H1 (cell line): ENCODE measurements at regions not wholly inside any gene's neighbourhood (a gene's known extent, or its start where the extent isn't known, plus 50 kb on each side); places are given as distances from the start of the nearest gene placed in this dataset.

ENCODE experiments used
- CTCF ChIA-PET: fragments of 300-600 bp; sonication (Branson Sonifier 250); formaldehyde crosslinking; loops from one replicate; lab custom pipeline; 2021; ENCODE audit not compliant: partially characterized antibody; lab: Charles Lee
- POLR2A ChIA-PET: fragments of 300-600 bp; sonication (Branson Sonifier 250); formaldehyde crosslinking; loops from one replicate; lab custom pipeline; 2021; ENCODE audit warnings: inconsistent platforms; ENCODE audit not compliant: partially characterized antibody; lab: Charles Lee
- DNase-seq, 2 experiments: peaks; one replicate each; pipeline versions ENCODE4 v3.0.0 to v3.0.0-alpha.2; 2010 to 2022; ENCODE audit warnings: low spot score in 2 of 2, low read depth in 1 of 2, mixed read lengths in 1 of 2
- FAIRE-seq: peaks from 2 replicates; lab custom pipeline; 2011; peaks lifted over from hg19 to GRCh38; lab: Jason Lieb, UNC
- H2AFZ ChIP-seq: 2 replicates; pipeline ENCODE4 v1.8.1; 2012; ENCODE audit warnings: low read length, inconsistent platforms
- H2AK5ac ChIP-seq: 2 replicates; pipeline ENCODE4 v1.6.1; 2013; ENCODE audit warnings: low read depth, low read length
- H2BK120ac ChIP-seq: replicated peaks from 2 replicates; pipeline ENCODE3; 2013; ENCODE audit warnings: low read depth, low read length, inconsistent platforms
- H2BK12ac ChIP-seq: 2 replicates; pipeline ENCODE4 v1.6.1; 2013; ENCODE audit warnings: low read depth, low read length
- H2BK15ac ChIP-seq: 2 replicates; pipeline ENCODE4 v1.6.1; 2013; ENCODE audit warnings: low read length
- H2BK20ac ChIP-seq: 2 replicates; pipeline ENCODE4 v1.6.1; 2013; ENCODE audit warnings: low read length
- H2BK5ac ChIP-seq: 2 replicates; pipeline ENCODE4 v1.6.1; 2013; ENCODE audit warnings: low read depth, low read length
- H3K14ac ChIP-seq: 2 replicates; pipeline ENCODE4 v1.6.1; 2013; ENCODE audit warnings: inconsistent platforms; ENCODE audit not compliant: insufficient read length
- H3K18ac ChIP-seq: 2 replicates; pipeline ENCODE4 v1.6.1; 2013; ENCODE audit warnings: low read length; ENCODE audit errors: extremely low read depth
- H3K23ac ChIP-seq: 2 replicates; pipeline ENCODE4 v1.6.1; 2013; ENCODE audit warnings: inconsistent platforms; ENCODE audit not compliant: insufficient read length
- H3K23me2 ChIP-seq: 2 replicates; pipeline ENCODE4 v1.6.1; 2013; ENCODE audit warnings: low read depth, low read length
- H3K27ac ChIP-seq: 2 replicates; pipeline ENCODE4 v1.6.1; 2011; ENCODE audit warnings: low read depth, low read length, inconsistent platforms
- H3K27me3 ChIP-seq, 4 experiments: replicated peaks in 1 of 4; 1 replicate in 1 of 4; 2 replicates in 3 of 4; pipeline versions ENCODE4 v1.6.1 to v1.8.1; 2011 to 2013; ENCODE audit warnings: low read length in 3 of 4, mild to moderate bottlenecking in 3 of 4, inconsistent platforms in 2 of 4, mixed read lengths in 2 of 4, moderate library complexity in 1 of 4; ENCODE audit not compliant: control insufficient read depth in 3 of 4, insufficient read depth in 3 of 4; ENCODE audit errors: extremely low read depth in 1 of 4
- H3K36me3 ChIP-seq, 4 experiments: 2 replicates each; pipeline versions ENCODE4 v1.6.1 to v1.8.1; 2011 to 2013; ENCODE audit warnings: mild to moderate bottlenecking in 4 of 4, low read length in 3 of 4, moderate library complexity in 2 of 4, control low read depth in 1 of 4, inconsistent platforms in 1 of 4; ENCODE audit not compliant: insufficient read depth in 4 of 4, control insufficient read depth in 2 of 4
- H3K4ac ChIP-seq: replicated peaks from 2 replicates; pipeline ENCODE3; 2013; ENCODE audit warnings: low read length, low read depth, mixed read lengths, inconsistent platforms; ENCODE audit not compliant: insufficient read length
- H3K4me1 ChIP-seq, 4 experiments: replicated peaks in 1 of 4; 1 replicate in 1 of 4; 2 replicates in 3 of 4; pipeline versions ENCODE4 v1.6.1 to v1.8.1; 2011 to 2013; ENCODE audit warnings: low read length in 3 of 4, inconsistent platforms in 2 of 4, mixed read lengths in 1 of 4; ENCODE audit not compliant: insufficient read depth in 4 of 4, control insufficient read depth in 3 of 4
- H3K4me2 ChIP-seq, 2 experiments: 2 replicates each; pipeline versions ENCODE4 v1.6.1 to v1.8.1; 2011 to 2013; ENCODE audit warnings: low read depth in 2 of 2, low read length in 2 of 2, control low read depth in 1 of 2, inconsistent platforms in 1 of 2, mild to moderate bottlenecking in 1 of 2; ENCODE audit not compliant: insufficient read depth in 1 of 2
- H3K4me3 ChIP-seq, 4 experiments: fragments of 200-600, 300-600 bp in 1 of 4; sonication (generic), shearing (Covaris generic), sonication (Bioruptor Twin) in 1 of 4; 2 replicates each; pipeline versions ENCODE4 v1.5.1 to v1.8.1; 2011 to 2016; ENCODE audit warnings: low read length in 4 of 4, low read depth in 3 of 4, control low read depth in 2 of 4, inconsistent platforms in 2 of 4, mild to moderate bottlenecking in 2 of 4, mixed read lengths in 1 of 4, moderate library complexity in 1 of 4; ENCODE audit not compliant: insufficient read depth in 2 of 4; ENCODE audit errors: extremely low read depth in 1 of 4
- H3K56ac ChIP-seq: replicated peaks from 2 replicates; pipeline ENCODE3; 2013; ENCODE audit warnings: low read depth, mild to moderate bottlenecking, mixed read lengths, low read length, inconsistent platforms; ENCODE audit not compliant: insufficient read length
- H3K79me1 ChIP-seq: 2 replicates; pipeline ENCODE4 v1.6.1; 2013; ENCODE audit warnings: low read depth, low read length, control low read depth
- H3K79me2 ChIP-seq, 2 experiments: 2 replicates each; pipeline versions ENCODE4 v1.6.1 to v1.8.1; 2012 to 2013; ENCODE audit warnings: low read length in 2 of 2, mild to moderate bottlenecking in 2 of 2, inconsistent platforms in 1 of 2; ENCODE audit not compliant: insufficient read depth in 2 of 2, control insufficient read depth in 1 of 2
- H3K9ac ChIP-seq, 4 experiments: replicated peaks in 1 of 4; 1 replicate in 1 of 4; 2 replicates in 3 of 4; pipeline versions ENCODE4 v1.6.1 to v1.8.1; 2011 to 2013; ENCODE audit warnings: low read depth in 3 of 4, low read length in 3 of 4, control low read depth in 2 of 4, mild to moderate bottlenecking in 2 of 4, moderate library complexity in 2 of 4, inconsistent platforms in 1 of 4; ENCODE audit errors: extremely low read depth in 1 of 4
- H3K9me3 ChIP-seq, 2 experiments: 2 replicates each; pipeline versions ENCODE4 v1.6.1 to v1.8.1; 2012 to 2013; ENCODE audit warnings: mild to moderate bottlenecking in 2 of 2, moderate library complexity in 2 of 2, control low read depth in 1 of 2, inconsistent platforms in 1 of 2, low read depth in 1 of 2, low read length in 1 of 2, mixed read lengths in 1 of 2; ENCODE audit not compliant: insufficient read depth in 2 of 2
- H4K20me1 ChIP-seq, 2 experiments: replicated peaks in 1 of 2; 2 replicates each; pipeline versions ENCODE3 to v1.8.1; 2011 to 2013; ENCODE audit warnings: inconsistent platforms in 2 of 2, low read length in 2 of 2, mild to moderate bottlenecking in 1 of 2; ENCODE audit not compliant: insufficient read depth in 2 of 2, control insufficient read depth in 1 of 2
- H4K5ac ChIP-seq: 2 replicates; pipeline ENCODE4 v1.6.1; 2013; ENCODE audit warnings: low read length, low read depth, mixed read lengths, inconsistent platforms; ENCODE audit not compliant: insufficient read length
- H4K8ac ChIP-seq: 2 replicates; pipeline ENCODE4 v1.8.0; 2013; ENCODE audit warnings: mild to moderate bottlenecking, moderate library complexity, low read length, inconsistent platforms; ENCODE audit not compliant: insufficient read depth; ENCODE audit errors: extremely low read depth
- H4K91ac ChIP-seq: replicated peaks from 2 replicates; pipeline ENCODE3; 2013; ENCODE audit warnings: low read length, mixed read lengths, inconsistent platforms; ENCODE audit not compliant: insufficient read length
- ASH2L ChIP-seq: fragments of 200-600, 300-600 bp; sonication (generic); IDR thresholded peaks from one replicate; pipeline ENCODE4 v1.7.1; 2017; ENCODE audit warnings: low read length
- ATF2 ChIP-seq: IDR thresholded peaks from 2 replicates; pipeline ENCODE4 v1.6.1; 2012; ENCODE audit warnings: low read length, inconsistent platforms
- BRCA1 ChIP-seq: IDR thresholded peaks from 2 replicates; pipeline ENCODE4 v1.6.1; 2012; ENCODE audit warnings: low read depth, low read length, improper control_type of control experiment
- CTCF ChIP-seq, 3 experiments: IDR thresholded peaks; 1 replicate in 2 of 3; 2 replicates in 1 of 3; pipeline versions ENCODE4 v1.5.1 to v1.6.1; 2011; ENCODE audit warnings: low read length in 3 of 3, mild to moderate bottlenecking in 3 of 3, inconsistent platforms in 2 of 3, low read depth in 1 of 3, moderate library complexity in 1 of 3; ENCODE audit not compliant: insufficient read depth in 1 of 3; ENCODE audit errors: control extremely low read depth in 1 of 3
- RNF2 ChIP-seq: fragments of 200-900, 300-1000 bp; sonication (generic); IDR thresholded peaks from 2 replicates; pipeline ENCODE4 v1.7.1; 2016; ENCODE audit warnings: borderline replicate concordance, low read depth, mild to moderate bottlenecking, antibody characterized with exemption, low read length; ENCODE audit not compliant: poor library complexity, severe bottlenecking; ENCODE audit errors: missing control alignments
- RXRA ChIP-seq: IDR thresholded peaks from 2 replicates; pipeline ENCODE4 v1.6.1; 2011; ENCODE audit warnings: low read depth, mild to moderate bottlenecking, low read length, moderate library complexity; ENCODE audit not compliant: insufficient read depth
- SIN3A ChIP-seq, 2 experiments: IDR thresholded peaks in 1 of 2; conservative IDR thresholded peaks in 1 of 2; 2 replicates each; pipeline ENCODE4 v1.6.1; 2011 to 2012; ENCODE audit warnings: low read length in 2 of 2, improper control_type of control experiment in 1 of 2, low read depth in 1 of 2, mild to moderate bottlenecking in 1 of 2
- TEAD4 ChIP-seq: IDR thresholded peaks from 2 replicates; pipeline ENCODE4 v1.6.1; 2012; ENCODE audit warnings: low read depth, low read length, inconsistent platforms, mixed read lengths
- WGBS, 2 experiments: shearing (Covaris generic) in 1 of 2; methylation state at CpG; one replicate each; pipeline versions ENCODE4 v1.1.6 to v1.1.7; 2013 to 2015; ENCODE audit warnings: low lambda C conversion rate in 2 of 2, mixed read lengths in 2 of 2, inconsistent platforms in 1 of 2, low coverage in 1 of 2, missing lambda C conversion rate in 1 of 2; ENCODE audit not compliant: insufficient replicate concordance in 2 of 2, insufficient coverage in 1 of 2, insufficient read length in 1 of 2; ENCODE audit errors: extremely low coverage in 1 of 2, missing lambda C conversion rate in 1 of 2; 5-methylcytosine and 5-hydroxymethylcytosine counted together

DNA sequence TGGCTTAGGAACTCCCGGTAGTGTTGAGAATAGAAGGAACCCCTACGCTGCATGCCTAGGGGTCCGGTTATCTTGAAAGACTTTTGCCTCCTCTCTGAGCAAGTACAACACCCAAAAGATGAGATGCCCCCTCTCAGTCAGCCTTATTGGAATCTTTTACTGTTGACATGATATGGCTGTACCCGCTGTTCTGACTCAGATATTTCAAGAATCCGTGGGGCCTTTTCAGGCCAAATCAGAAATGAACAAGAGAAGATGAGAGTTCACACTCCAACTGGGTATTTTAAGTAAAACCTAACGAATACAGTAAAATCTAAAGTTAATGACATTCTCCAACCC is 164.2 kb downstream of the PPIAL4G start:
- no peak overlapping the region for H3K27ac ChIP-seq
- no peak overlapping the region for H2AK5ac ChIP-seq
- no peak overlapping the region for H4K91ac ChIP-seq
- peak overlapping the region in 3 of 4 experiments; percentile 60 to 72 (median 67); a peak in 6 of 7 replicates for H3K9ac ChIP-seq
- peak overlapping the region; percentile 81; the same call in 1 of the 2 replicates for H2BK12ac ChIP-seq
- H3K4ac ChIP-seq, result no peak overlapping the region
- no peaks in the 10 kb centered on the region for H3K36me3 ChIP-seq
- H2BK20ac ChIP-seq, result peak overlapping the region; percentile 15; the same call in 1 of the 2 replicates
- peak overlapping the region; percentile 94 to 95 for H3K4me2 ChIP-seq
- H3K9me3 ChIP-seq, result no peaks in the 10 kb centered on the region
- FAIRE-seq, result no peak
- H3K23ac ChIP-seq, result no peak overlapping the region
- no peaks in the 10 kb centered on the region for H4K20me1 ChIP-seq
- ChIA-PET CTCF (interaction anchor here (1.1 to 1.6 kb wide), 2 partner anchors 14 to 16 kb away, joined by 3 read pairs; no protein-coding TSS in a partner anchor), POLR2A (interaction anchor here (0.8 to 3.3 kb wide), 7 partner anchors 10 to 57 kb away, joined by 3 to 28 read pairs (median 10); no protein-coding TSS in a partner anchor)
- H2BK120ac ChIP-seq, result no peak overlapping the region
- H3K14ac ChIP-seq, result no peak overlapping the region
- 38% methylated on average over 6 of the region's 6 CpGs; no CpG with 5 or more reads in 1 of the 2 experiments for whole genome bisulfite sequencing, 2 experiments
- no peaks in the 10 kb centered on the region for H3K79me2 ChIP-seq
- no peak overlapping the region for H3K56ac ChIP-seq
- DNase-seq, result no peak
- H3K18ac ChIP-seq, result peak overlapping the region; percentile 94
- H2AFZ ChIP-seq, result peak overlapping the region; percentile 89
- H3K4me3 ChIP-seq, result peak overlapping the region; percentile 67 to 73 (median 70)
- no peaks in the 10 kb centered on the region for H3K79me1 ChIP-seq
- peak overlapping the region; percentile 7 for H4K5ac ChIP-seq
- peaks cover 0 to 3% (median 1%) of the 10 kb centered on the region in 4 experiments; a peak in 2 of 7 replicates for H3K4me1 ChIP-seq
- peak overlapping the region; percentile 68; the same call in 1 of the 2 replicates for H2BK5ac ChIP-seq
- 0 out of 2 replicates have a peak overlapping the region, but pooled peaks have one; percentile 65 for H2BK15ac ChIP-seq
- H4K8ac ChIP-seq, result 0 out of 2 replicates have a peak overlapping the region, but pooled peaks have one; percentile 77
- H3K27me3 ChIP-seq, result peaks cover 4 to 18% (median 11%) of the 10 kb centered on the region in 4 experiments; a peak in 6 of 7 replicates
- H3K23me2 ChIP-seq, result peaks cover 13% of the 10 kb centered on the region
- TF ChIP-seq SIN3A (conservative IDR thresholded peaks at IDR 0.05 in 1 of 2, IDR thresholded peaks at IDR 0.05 in 1 of 2; ENCODE audit: low read depth in 1 of 2, low read length in 2 of 2) (no peak), BRCA1 (no peak), ATF2 (no peak), ASH2L (no peak), CTCF (IDR thresholded peaks at IDR 0.05; ENCODE audit: control extremely low read depth in 1 of 3, insufficient read depth in 1 of 3, low read depth in 1 of 3, low read length in 3 of 3) (no peak), RNF2 (no peak), TEAD4 (no peak), RXRA (no peak)
